ENCODE measurements at regions not wholly inside any gene's neighbourhood (a gene's known extent, or its start where the extent isn't known, plus 50 kb on each side); places are given as distances from the start of the nearest gene placed in this dataset.

DNA sequence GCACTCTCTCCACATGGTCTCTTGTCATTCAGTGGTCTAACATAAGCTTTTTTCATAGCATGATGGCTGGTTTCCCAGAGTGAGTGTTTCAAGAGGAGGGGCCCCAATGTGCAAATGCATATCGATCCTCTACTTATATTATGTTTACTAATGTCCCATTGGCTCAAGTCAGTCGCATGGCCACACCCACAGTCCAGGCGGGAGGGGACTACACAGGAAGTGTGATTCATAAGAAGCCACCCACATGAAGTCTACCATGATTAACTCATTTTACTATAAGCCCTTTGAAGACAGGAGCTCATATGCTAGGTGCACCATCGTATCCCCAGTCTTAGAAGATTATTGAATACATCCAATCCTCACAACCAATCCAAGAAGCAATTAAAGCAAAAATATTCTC, 89.5 kb upstream of the ISX start:
- no peak for DNase-seq
- peaks cover 0 to 6% (median 0%) of the 10 kb centered on the region in 3 donors for H3K27me3 ChIP-seq
- intact Hi-C loops (cut with DNase I; ENCODE audit: low total_unique reads) = no loop called here
- peaks cover 0 to 13% (median 6%) of the 10 kb centered on the region in 4 donors for H3K9me3 ChIP-seq
- 81 to 88% (median 87%) methylated on average over 4 of the region's 4 CpGs for WGBS, 5 donors
- no peaks in the 10 kb centered on the region for H3K4me1 ChIP-seq
- no peak overlapping the region for H3K27ac ChIP-seq
- no peak for TF ChIP-seq POLR2AphosphoS5 (IDR thresholded peaks at IDR 0.05)
- no peak for TF ChIP-seq CTCF (IDR thresholded peaks at IDR 0.05)
- no peak for TF ChIP-seq EP300 (IDR thresholded peaks at IDR 0.05)
- no peak for TF ChIP-seq POLR2A (IDR thresholded peaks at IDR 0.05)
- no peaks in the 10 kb centered on the region for H3K36me3 ChIP-seq
- H3K4me3 ChIP-seq = no peak overlapping the region

DNA sequence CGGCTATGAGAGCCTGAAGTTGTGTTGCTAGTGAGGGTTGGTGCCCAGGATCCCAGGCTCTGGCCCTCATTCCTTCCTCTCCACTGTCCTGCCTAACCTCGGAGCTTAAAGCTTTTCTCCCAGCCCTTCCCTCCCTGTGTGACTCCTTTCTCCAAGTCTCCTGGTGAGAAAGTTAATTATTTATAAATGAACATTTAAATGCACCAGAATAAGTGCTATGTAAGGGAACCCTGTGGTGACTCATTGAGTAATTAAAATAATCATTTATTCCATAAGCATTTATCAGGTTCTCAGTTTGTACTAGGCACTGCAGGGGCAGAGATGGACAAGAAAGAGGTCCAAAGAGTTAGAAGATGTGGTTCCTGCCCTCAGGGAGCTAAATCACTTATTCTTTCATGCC, 89.1 kb upstream of the ISX start:
- H3K36me3 ChIP-seq = no peaks in the 10 kb centered on the region
- no peaks in the 10 kb centered on the region for H3K4me1 ChIP-seq
- DNase-seq = no peak
- intact Hi-C loops (cut with DNase I; ENCODE audit: low total_unique reads) = no loop called here
- TF ChIP-seq EP300 (IDR thresholded peaks at IDR 0.05) = no peak
- no peak for TF ChIP-seq POLR2A (IDR thresholded peaks at IDR 0.05)
- TF ChIP-seq POLR2AphosphoS5 (IDR thresholded peaks at IDR 0.05) = no peak
- no peak for TF ChIP-seq CTCF (IDR thresholded peaks at IDR 0.05)
- 59 to 87% (median 72%) methylated on average over 2 of the region's 2 CpGs for WGBS, 5 donors
- H3K9me3 ChIP-seq = peaks cover 0 to 13% (median 6%) of the 10 kb centered on the region in 4 donors
- H3K27me3 ChIP-seq = peaks cover 0 to 6% (median 0%) of the 10 kb centered on the region in 3 donors
- H3K27ac ChIP-seq = no peak overlapping the region
- H3K4me3 ChIP-seq = no peak overlapping the region

GRCh38 chr22:34986523-34986922, 79.4 kb upstream of the ISX start:
- 36 to 67% (median 47%) methylated on average over 1 of the region's 1 CpG for WGBS, 5 donors
- no peak overlapping the region for H3K4me3 ChIP-seq

DNA sequence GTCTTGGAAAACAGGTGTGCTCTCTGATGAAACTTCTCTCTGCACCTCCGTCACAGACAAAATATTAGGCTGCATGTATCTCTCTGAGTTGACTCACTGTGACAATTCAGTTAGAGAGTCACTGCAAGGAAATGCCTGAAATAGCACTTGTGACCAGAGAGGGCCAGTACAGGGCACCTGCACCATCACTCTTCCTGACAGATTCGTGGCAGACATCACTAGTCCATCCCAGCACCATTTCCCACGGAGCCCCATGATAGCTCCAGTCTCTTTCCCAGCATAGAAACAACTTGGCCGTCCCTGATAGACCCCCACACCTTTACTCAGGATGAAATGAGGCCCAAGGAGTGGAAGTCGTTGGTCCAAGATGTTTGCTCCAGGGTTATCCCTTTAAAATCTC, 73.3 kb upstream of the ISX start:
- Histone ChIP-seq H3K9me3 (peaks cover 0 to 21% (median 16%) of the 10 kb centered on the region in 4 donors), H3K36me3 (no peaks in the 10 kb centered on the region), H3K27ac (no peak overlapping the region), H3K4me3 (no peak overlapping the region), H3K4me1 (no peaks in the 10 kb centered on the region), H3K27me3 (no peaks in the 10 kb centered on the region)
- intact Hi-C loops (cut with DNase I; ENCODE audit: low total_unique reads) = no loop called here
- whole genome bisulfite sequencing, 5 donors = 44 to 55% (median 45%) methylated on average over 5 of the region's 5 CpGs
- no peak for TF ChIP-seq POLR2AphosphoS5 (IDR thresholded peaks at IDR 0.05)
- TF ChIP-seq CTCF (IDR thresholded peaks at IDR 0.05) = no peak
- TF ChIP-seq POLR2A (IDR thresholded peaks at IDR 0.05) = no peak
- TF ChIP-seq EP300 (IDR thresholded peaks at IDR 0.05) = no peak
- no peak for DNase-seq

More at GRCh38 chr22:34986523-34986922, 79.4 kb upstream of the ISX start:
- no peak for TF ChIP-seq CTCF (IDR thresholded peaks at IDR 0.05)
- TF ChIP-seq EP300 (IDR thresholded peaks at IDR 0.05) = no peak
- no peak for TF ChIP-seq POLR2A (IDR thresholded peaks at IDR 0.05)
- TF ChIP-seq POLR2AphosphoS5 (IDR thresholded peaks at IDR 0.05) = no peak
- H3K27me3 ChIP-seq = no peaks in the 10 kb centered on the region
- H3K27ac ChIP-seq = no peak overlapping the region
- H3K4me1 ChIP-seq = no peaks in the 10 kb centered on the region
- H3K36me3 ChIP-seq = no peaks in the 10 kb centered on the region
- DNase-seq = no peak
- H3K9me3 ChIP-seq = peaks cover 0 to 43% (median 32%) of the 10 kb centered on the region in 4 donors
- intact Hi-C loops (cut with DNase I; ENCODE audit: low total_unique reads) = no loop called here

All from stomach (tissue), 8 donors.